Nephron (organoid): ENCODE measurements at regions not wholly inside any gene's neighbourhood (a gene's known extent, or its start where the extent isn't known, plus 50 kb on each side); places are given as distances from the start of the nearest gene placed in this dataset.

Experiments
- H3K27ac Mint-ChIP-seq, 3 experiments: 2 replicates each; pipeline ENCODE4 v1.8.0; 2020; ENCODE audit warnings: mixed read lengths in 3 of 3, mild to moderate bottlenecking in 2 of 3, moderate library complexity in 1 of 3
- H3K27me3 Mint-ChIP-seq: 2 replicates; pipeline ENCODE4 v1.8.0; 2021; ENCODE audit warnings: low read depth, mild to moderate bottlenecking, moderate library complexity, mixed read lengths
- H3K36me3 Mint-ChIP-seq: 2 replicates; pipeline ENCODE4 v1.8.0; 2020; ENCODE audit warnings: low read depth, mixed read lengths
- H3K4me1 Mint-ChIP-seq: 2 replicates; pipeline ENCODE4 v1.8.0; 2020; ENCODE audit warnings: mixed read lengths
- H3K4me3 Mint-ChIP-seq, 3 experiments: 2 replicates each; pipeline ENCODE4 v1.8.0; 2020; ENCODE audit warnings: mild to moderate bottlenecking in 3 of 3, mixed read lengths in 3 of 3, moderate library complexity in 2 of 3
- H3K9me3 Mint-ChIP-seq: 2 replicates; pipeline ENCODE4 v1.8.0; 2020; ENCODE audit warnings: mixed read lengths
- CTCF ChIP-seq, 3 experiments: fragments of 200-600 bp; sonication (generic); IDR thresholded peaks; one replicate each; pipeline ENCODE4 v1.5.0; 2021; ENCODE audit warnings: antibody characterized with exemption in 3 of 3; ENCODE audit not compliant: unreplicated experiment in 3 of 3

DNA sequence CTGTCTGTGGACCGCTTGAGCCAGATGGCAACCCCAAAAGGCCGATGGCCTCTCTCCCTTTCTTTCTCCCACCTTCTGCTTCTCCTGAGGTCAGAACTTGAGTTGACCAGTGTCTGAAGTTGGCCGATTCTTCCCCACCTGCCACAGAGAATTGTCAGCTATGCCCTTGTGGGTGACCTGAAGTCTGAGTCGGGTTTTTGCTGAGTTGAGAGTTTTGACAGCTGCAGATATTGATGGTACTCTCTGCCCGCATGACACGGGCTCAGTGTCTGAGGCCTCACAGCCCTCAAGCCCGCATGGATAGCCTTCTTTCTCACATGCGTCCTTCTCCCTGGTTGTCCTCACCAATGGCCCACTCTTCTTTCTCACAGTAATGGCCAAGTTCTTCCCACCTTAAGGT lies 111.0 kb downstream of the EFNB1 start:
- peaks cover 38% of the 10 kb centered on the region for H3K4me1 Mint-ChIP-seq
- TF ChIP-seq CTCF (IDR thresholded peaks at IDR 0.05; ENCODE audit: unreplicated experiment in 3 of 3): no peak
- peak overlapping the region; percentile 29 to 66 (median 57) for H3K27ac Mint-ChIP-seq
- peaks cover 5% of the 10 kb centered on the region for H3K9me3 Mint-ChIP-seq
- no peak overlapping the region for H3K4me3 Mint-ChIP-seq
- no peaks in the 10 kb centered on the region for H3K36me3 Mint-ChIP-seq
- H3K27me3 Mint-ChIP-seq: no peaks in the 10 kb centered on the region

DNA sequence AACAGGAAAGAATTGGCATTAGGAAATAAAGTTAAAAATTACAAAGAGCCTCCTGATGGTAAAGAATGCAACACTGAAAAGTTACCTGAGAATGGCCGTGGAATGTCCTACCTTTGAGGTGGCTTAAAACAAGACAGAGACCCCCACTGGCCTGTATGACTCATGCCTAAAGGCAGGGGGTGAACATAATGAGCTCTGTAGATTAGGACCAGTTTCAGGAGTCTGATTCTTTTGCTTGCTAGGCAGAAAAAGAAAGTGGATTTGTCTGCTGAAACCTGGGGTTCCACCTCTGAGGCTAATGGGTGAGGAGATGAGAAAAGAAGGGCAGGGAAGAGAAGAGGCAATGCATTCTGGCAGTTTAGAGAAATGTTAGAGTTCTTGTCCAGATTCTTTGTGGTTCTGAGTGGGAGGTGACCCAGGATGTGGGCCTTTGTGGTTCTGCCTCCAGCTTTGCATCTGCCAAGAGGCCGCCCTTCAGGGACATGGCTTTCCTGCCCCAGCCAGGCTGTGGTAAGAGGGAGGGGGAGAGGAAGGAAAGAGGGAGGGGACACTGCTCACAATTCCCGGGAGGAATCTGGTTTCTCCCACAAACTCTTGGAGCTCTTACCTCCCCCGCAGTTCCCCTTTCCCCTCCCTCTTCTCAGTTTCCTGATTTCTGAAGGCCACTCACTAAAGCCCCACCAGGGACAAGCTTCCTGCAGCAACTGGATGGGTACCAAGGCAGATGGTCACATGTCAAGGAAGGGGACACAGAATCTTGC lies 109.6 kb downstream of the EFNB1 start:
- no peaks in the 10 kb centered on the region for H3K36me3 Mint-ChIP-seq
- H3K27ac Mint-ChIP-seq: peak overlapping the region in 1 of 3 experiments; percentile 19
- no peak for TF ChIP-seq CTCF (IDR thresholded peaks at IDR 0.05; ENCODE audit: unreplicated experiment in 3 of 3)
- H3K9me3 Mint-ChIP-seq: peaks cover 5% of the 10 kb centered on the region
- no peak overlapping the region for H3K4me3 Mint-ChIP-seq
- H3K4me1 Mint-ChIP-seq: peaks cover 42% of the 10 kb centered on the region
- no peaks in the 10 kb centered on the region for H3K27me3 Mint-ChIP-seq

DNA sequence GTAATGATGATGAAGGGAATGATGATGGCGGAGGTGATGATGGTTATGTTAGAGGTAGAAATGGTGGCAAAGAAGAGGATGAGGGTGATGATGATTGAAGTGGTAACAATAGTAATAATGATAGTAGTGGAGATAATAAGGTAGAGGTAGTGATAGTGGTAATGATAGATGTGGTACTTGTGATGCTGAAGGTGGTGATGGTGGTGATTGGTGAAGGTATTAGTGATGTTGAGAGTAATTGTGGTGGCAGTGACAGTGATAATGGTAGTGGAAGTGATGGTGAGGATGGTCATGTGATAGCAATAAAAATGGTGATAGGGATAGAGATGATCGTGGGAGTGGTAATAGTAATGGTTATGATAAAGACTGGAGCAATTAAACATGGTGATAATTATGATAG lies 108.8 kb downstream of the EFNB1 start:
- no peak for TF ChIP-seq CTCF (IDR thresholded peaks at IDR 0.05; ENCODE audit: unreplicated experiment in 3 of 3)
- no peaks in the 10 kb centered on the region for H3K36me3 Mint-ChIP-seq
- peaks cover 41% of the 10 kb centered on the region for H3K4me1 Mint-ChIP-seq
- no peak overlapping the region for H3K27ac Mint-ChIP-seq
- no peak overlapping the region for H3K4me3 Mint-ChIP-seq
- H3K27me3 Mint-ChIP-seq: no peaks in the 10 kb centered on the region
- H3K9me3 Mint-ChIP-seq: peaks cover 5% of the 10 kb centered on the region

- Mint-ChIP-seq H3K27ac (peak overlapping the region; percentile 88 to 90 (median 89)), H3K27me3 (no peaks in the 10 kb centered on the region), H3K4me3 (no peak overlapping the region), H3K36me3 (no peaks in the 10 kb centered on the region), H3K9me3 (peaks cover 5% of the 10 kb centered on the region), H3K4me1 (peaks cover 42% of the 10 kb centered on the region)
- TF ChIP-seq CTCF (IDR thresholded peaks at IDR 0.05; ENCODE audit: unreplicated experiment in 3 of 3): no peak
These were observed 107.8 kb downstream of the EFNB1 start for GRCh38 chrX:68936608-68937007.

DNA sequence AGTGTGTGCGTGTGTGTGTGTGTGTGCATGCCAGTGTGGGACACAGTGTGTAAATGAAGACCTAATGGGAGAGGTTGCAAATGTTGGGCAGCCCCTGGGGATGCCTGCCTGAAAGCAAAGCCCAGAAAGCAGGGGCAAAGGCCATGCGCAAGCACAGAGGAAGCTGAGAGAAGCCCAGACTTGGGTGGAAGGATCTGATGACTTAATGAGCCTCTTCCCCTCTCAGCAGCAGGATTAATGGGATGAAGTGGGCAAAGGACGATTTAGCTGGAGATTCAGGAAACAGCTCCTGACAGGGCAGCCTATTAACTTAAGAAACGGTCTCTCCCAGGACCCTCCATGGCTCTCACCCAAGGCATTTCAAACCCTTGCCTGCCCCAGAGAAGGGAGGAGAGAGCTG lies 107.3 kb downstream of the EFNB1 start:
- H3K27me3 Mint-ChIP-seq: no peaks in the 10 kb centered on the region
- peaks cover 39% of the 10 kb centered on the region for H3K4me1 Mint-ChIP-seq
- TF ChIP-seq CTCF (IDR thresholded peaks at IDR 0.05; ENCODE audit: unreplicated experiment in 3 of 3): no peak
- peaks cover 5% of the 10 kb centered on the region for H3K9me3 Mint-ChIP-seq
- peak overlapping the region; percentile 88 to 90 (median 89) for H3K27ac Mint-ChIP-seq
- no peaks in the 10 kb centered on the region for H3K36me3 Mint-ChIP-seq
- H3K4me3 Mint-ChIP-seq: no peak overlapping the region

DNA sequence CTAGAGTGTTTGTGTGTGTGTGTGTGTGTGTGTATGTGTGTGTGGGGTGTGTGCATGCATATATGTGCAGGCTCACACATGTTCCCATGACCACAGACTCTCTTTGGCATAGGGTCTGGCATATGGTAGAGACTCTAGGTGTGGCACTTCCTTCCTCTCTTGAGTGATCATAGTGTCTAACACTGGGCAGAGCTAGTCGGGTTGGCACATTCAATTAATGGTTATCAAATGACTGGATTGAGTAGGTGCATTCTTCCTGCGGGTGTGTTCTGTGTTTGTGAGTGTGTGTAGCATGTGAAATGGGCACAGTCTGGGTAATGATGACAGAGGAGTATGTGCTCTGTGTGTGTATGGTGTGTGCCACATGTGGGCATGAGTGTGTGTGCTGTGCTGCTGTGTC lies 106.5 kb downstream of the EFNB1 start:
- Mint-ChIP-seq H3K4me3 (no peak overlapping the region), H3K27me3 (no peaks in the 10 kb centered on the region), H3K27ac (peak overlapping the region; percentile 2 to 90 (median 89)), H3K9me3 (peaks cover 5% of the 10 kb centered on the region), H3K4me1 (peaks cover 42% of the 10 kb centered on the region), H3K36me3 (no peaks in the 10 kb centered on the region)
- TF ChIP-seq CTCF (IDR thresholded peaks at IDR 0.05; ENCODE audit: unreplicated experiment in 3 of 3): no peak
